DMS 273 (cell line): ENCODE measurements at regions not wholly inside any gene's neighbourhood (a gene's known extent, or its start where the extent isn't known, plus 50 kb on each side); places are given as distances from the start of the nearest gene placed in this dataset.

Source experiments
- DNase-seq: peaks from one replicate; lab custom pipeline; 2025; ENCODE audit not compliant: unreplicated experiment; lab: John Stamatoyannopoulos, UW

- peak; percentile 29 for DNase-seq
Observed at GRCh38 chr7:16026253-16027020, 340.0 kb upstream of the MEOX2 start.

- DNase-seq = peak; percentile 58
Observed at GRCh38 chr7:16025696-16026095, 339.2 kb upstream of the MEOX2 start.

GRCh38 chr7:16023503-16023902 lies 337.0 kb upstream of the MEOX2 start:
- DNase-seq = no peak

- no peak for DNase-seq
Observed at GRCh38 chr7:16023046-16023445, 336.6 kb upstream of the MEOX2 start.

GRCh38 chr7:16021851-16022250 lies 335.4 kb upstream of the MEOX2 start:
- DNase-seq = no peak

- no peak for DNase-seq
Observed at GRCh38 chr7:16015981-16016380, 329.5 kb upstream of the MEOX2 start.

- no peak for DNase-seq
Observed at GRCh38 chr7:16014031-16014430, 327.5 kb upstream of the MEOX2 start.

GRCh38 chr7:16007911-16008310 lies 321.4 kb upstream of the MEOX2 start:
- no peak for DNase-seq

- DNase-seq = no peak
Observed at GRCh38 chr7:16004702-16005101, 318.2 kb upstream of the MEOX2 start.

GRCh38 chr7:16001477-16001876 lies 315.0 kb upstream of the MEOX2 start:
- DNase-seq = no peak

- no peak for DNase-seq
Observed at GRCh38 chr7:15998617-15999016, 312.1 kb upstream of the MEOX2 start.

- DNase-seq = no peak
Observed at GRCh38 chr7:15995027-15995426, 308.5 kb upstream of the MEOX2 start.

GRCh38 chr7:15989194-15989593 lies 302.7 kb upstream of the MEOX2 start:
- DNase-seq = no peak

- no peak for DNase-seq
Observed at GRCh38 chr7:15985587-15986384, 299.3 kb upstream of the MEOX2 start.

- no peak for DNase-seq
Observed at GRCh38 chr7:15977663-15978062, 291.2 kb upstream of the MEOX2 start.

- no peak for DNase-seq
Observed at GRCh38 chr7:15972862-15973275, 286.4 kb upstream of the MEOX2 start.

GRCh38 chr7:15967551-15967950 lies 281.1 kb upstream of the MEOX2 start:
- DNase-seq = no peak

- no peak for DNase-seq
Observed at GRCh38 chr7:15967121-15967520, 280.6 kb upstream of the MEOX2 start.

- DNase-seq = no peak
Observed at GRCh38 chr7:15963206-15963605, 276.7 kb upstream of the MEOX2 start.

- no peak for DNase-seq
Observed at GRCh38 chr7:15954671-15955354, 268.3 kb upstream of the MEOX2 start.

GRCh38 chr7:15950299-15950698 lies 263.8 kb upstream of the MEOX2 start:
- DNase-seq = no peak

GRCh38 chr7:15947754-15948153 lies 261.3 kb upstream of the MEOX2 start:
- no peak for DNase-seq
